ENCODE measurements at regions not wholly inside any gene's neighbourhood (a gene's known extent, or its start where the extent isn't known, plus 50 kb on each side); places are given as distances from the start of the nearest gene placed in this dataset.
"Not testable (repeated sequence)": the region's sequence is repeated elsewhere in the genome, so short reads cannot be mapped to it uniquely, and the experiment has no call there.

DNA sequence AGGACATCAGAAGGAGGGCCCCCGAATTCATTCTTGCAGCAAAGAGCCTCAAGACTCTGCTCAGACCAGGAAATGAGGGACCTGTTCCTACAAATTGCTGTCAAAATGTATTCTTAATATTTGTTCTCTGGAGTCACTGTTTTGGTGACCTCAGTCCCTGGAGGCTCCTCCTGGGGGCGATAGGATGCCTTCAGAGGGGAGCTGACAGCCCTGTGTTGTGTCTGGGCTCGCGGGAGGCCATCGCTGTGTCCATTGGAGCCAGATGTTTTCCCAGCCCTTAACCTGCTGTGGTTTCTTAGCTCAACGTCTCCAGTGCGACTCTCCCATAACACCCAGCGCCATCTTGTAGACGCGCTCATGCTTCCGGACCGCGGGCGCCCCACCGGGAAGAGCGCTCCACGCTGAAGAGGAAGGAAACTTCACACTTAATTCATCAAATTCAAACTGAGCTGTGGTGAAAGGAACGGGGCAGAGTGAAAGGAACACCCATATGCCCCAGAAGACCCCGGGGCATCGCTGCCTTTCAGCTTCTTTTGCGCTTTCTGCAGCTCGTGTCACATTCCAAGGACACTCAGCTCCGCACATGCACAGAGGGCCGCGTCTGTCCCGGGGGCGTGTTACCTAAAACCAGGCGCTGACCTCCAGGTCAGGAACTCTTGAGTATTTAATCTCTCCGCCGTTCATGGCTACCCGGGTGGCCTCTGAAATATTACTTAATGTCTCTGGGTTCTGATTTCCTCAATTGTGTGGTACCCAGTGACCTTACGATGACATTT lies 112.3 kb upstream of the GDNF start:
- Mint-ChIP-seq H3K4me1 (no peaks in the 10 kb centered on the region), H3K36me3 (no peaks in the 10 kb centered on the region), H3K9me3 (peaks cover 0 to 4% (median 0%) of the 10 kb centered on the region in 7 donors), H3K27ac (no peak overlapping the region), H3K4me3 (no peak overlapping the region), H3K27me3 (no peaks in the 10 kb centered on the region)
- Histone ChIP-seq H3K4me3 (ENCODE audit: low read depth, low read length) (no peak overlapping the region), H3K9me3 (ENCODE audit: control insufficient read depth in 2 of 2, low read length in 2 of 2) (no peaks in the 10 kb centered on the region), H3K27me3 (ENCODE audit: control insufficient read depth, insufficient read depth, low read length) (no peaks in the 10 kb centered on the region), H3K4me1 (ENCODE audit: control insufficient read depth, insufficient read depth, low read length, poor library complexity, severe bottlenecking) (no peaks in the 10 kb centered on the region), H3K36me3 (ENCODE audit: control insufficient read depth, insufficient read depth, low read length) (no peaks in the 10 kb centered on the region), H3K27ac (ENCODE audit: insufficient read depth, low read length, poor library complexity, severe bottlenecking) (no peak overlapping the region)
- ATAC-seq (ENCODE audit: low read depth in 2 of 2), result no peak
- DNase-seq, result no peak

- Mint-ChIP-seq H3K9me3 (peaks cover 0 to 4% (median 0%) of the 10 kb centered on the region in 7 donors), H3K27ac (no peak overlapping the region), H3K27me3 (no peaks in the 10 kb centered on the region), H3K36me3 (no peaks in the 10 kb centered on the region), H3K4me3 (no peak overlapping the region), H3K4me1 (no peaks in the 10 kb centered on the region)
- no peak for DNase-seq
- Histone ChIP-seq H3K27me3 (ENCODE audit: control insufficient read depth, insufficient read depth, low read length) (no peaks in the 10 kb centered on the region), H3K36me3 (ENCODE audit: control insufficient read depth, insufficient read depth, low read length) (no peaks in the 10 kb centered on the region), H3K9me3 (ENCODE audit: control insufficient read depth in 2 of 2, low read length in 2 of 2) (no peaks in the 10 kb centered on the region), H3K27ac (ENCODE audit: insufficient read depth, low read length, poor library complexity, severe bottlenecking) (no peak overlapping the region), H3K4me1 (ENCODE audit: control insufficient read depth, insufficient read depth, low read length, poor library complexity, severe bottlenecking) (no peaks in the 10 kb centered on the region), H3K4me3 (ENCODE audit: low read depth, low read length) (no peak overlapping the region)
- ATAC-seq (ENCODE audit: low read depth in 2 of 2), result no peak
Observed at GRCh38 chr5:37950436-37950835, 110.6 kb upstream of the GDNF start.

- no peak overlapping the region for H3K27ac ChIP-seq (ENCODE audit: insufficient read depth, low read length, poor library complexity, severe bottlenecking)
- no peaks in the 10 kb centered on the region for H3K4me1 ChIP-seq (ENCODE audit: control insufficient read depth, insufficient read depth, low read length, poor library complexity, severe bottlenecking)
- Mint-ChIP-seq H3K36me3 (no peaks in the 10 kb centered on the region), H3K4me1 (no peaks in the 10 kb centered on the region), H3K27me3 (no peaks in the 10 kb centered on the region), H3K27ac (no peak overlapping the region), H3K9me3 (peaks cover 0 to 2% (median 0%) of the 10 kb centered on the region in 7 donors), H3K4me3 (no peak overlapping the region)
- H3K9me3 ChIP-seq (ENCODE audit: control insufficient read depth in 2 of 2, low read length in 2 of 2), result no peaks in the 10 kb centered on the region
- no peak for ATAC-seq (ENCODE audit: low read depth in 2 of 2)
- H3K27me3 ChIP-seq (ENCODE audit: control insufficient read depth, insufficient read depth, low read length), result no peaks in the 10 kb centered on the region
- DNase-seq, result no peak
- H3K4me3 ChIP-seq (ENCODE audit: low read depth, low read length), result no peak overlapping the region
- no peaks in the 10 kb centered on the region for H3K36me3 ChIP-seq (ENCODE audit: control insufficient read depth, insufficient read depth, low read length)
Observed at GRCh38 chr5:37945446-37945845, 105.6 kb upstream of the GDNF start.

DNA sequence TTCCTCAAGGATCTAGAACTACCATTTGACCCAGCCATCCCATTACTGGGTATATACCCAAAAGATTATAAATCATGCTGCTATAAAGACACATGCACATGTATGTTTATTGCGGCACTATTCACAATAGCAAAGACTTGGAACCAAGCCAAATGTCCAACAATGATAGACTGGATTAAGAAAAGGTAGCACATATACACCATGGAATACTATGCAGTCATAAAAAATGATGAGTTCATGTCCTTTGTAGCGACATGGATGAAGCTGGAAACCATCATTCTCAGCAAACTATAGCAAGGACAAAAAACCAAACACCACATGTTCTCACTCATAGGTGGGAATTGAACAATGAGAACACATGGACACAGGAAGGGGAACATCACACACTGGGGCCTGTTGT lies 103.3 kb upstream of the GDNF start:
- DNase-seq; H3K27ac Mint-ChIP-seq; H3K4me3 Mint-ChIP-seq; H3K36me3 ChIP-seq (ENCODE audit: control insufficient read depth, insufficient read depth, low read length); H3K9me3 Mint-ChIP-seq; H3K27ac ChIP-seq (ENCODE audit: insufficient read depth, low read length, poor library complexity, severe bottlenecking); ATAC-seq (ENCODE audit: low read depth in 2 of 2); H3K9me3 ChIP-seq (ENCODE audit: control insufficient read depth in 2 of 2, low read length in 2 of 2); H3K4me3 ChIP-seq (ENCODE audit: low read depth, low read length); H3K27me3 ChIP-seq (ENCODE audit: control insufficient read depth, insufficient read depth, low read length); H3K27me3 Mint-ChIP-seq; H3K4me1 Mint-ChIP-seq; H3K4me1 ChIP-seq (ENCODE audit: control insufficient read depth, insufficient read depth, low read length, poor library complexity, severe bottlenecking); H3K36me3 Mint-ChIP-seq: not testable (repeated sequence)

GRCh38 chr5:37940931-37941623 lies 101.2 kb upstream of the GDNF start:
- no peaks in the 10 kb centered on the region for H3K27me3 ChIP-seq (ENCODE audit: control insufficient read depth, insufficient read depth, low read length)
- H3K4me3 ChIP-seq (ENCODE audit: low read depth, low read length), result no peak overlapping the region
- Mint-ChIP-seq H3K27me3 (no peaks in the 10 kb centered on the region), H3K4me3 (no peak overlapping the region), H3K4me1 (no peaks in the 10 kb centered on the region), H3K27ac (no peak overlapping the region), H3K9me3 (peaks cover 0 to 5% (median 2%) of the 10 kb centered on the region in 7 donors), H3K36me3 (no peaks in the 10 kb centered on the region)
- H3K27ac ChIP-seq (ENCODE audit: insufficient read depth, low read length, poor library complexity, severe bottlenecking), result no peak overlapping the region
- H3K4me1 ChIP-seq (ENCODE audit: control insufficient read depth, insufficient read depth, low read length, poor library complexity, severe bottlenecking), result no peaks in the 10 kb centered on the region
- no peaks in the 10 kb centered on the region for H3K36me3 ChIP-seq (ENCODE audit: control insufficient read depth, insufficient read depth, low read length)
- no peaks in the 10 kb centered on the region for H3K9me3 ChIP-seq (ENCODE audit: control insufficient read depth in 2 of 2, low read length in 2 of 2)
- no peak for ATAC-seq (ENCODE audit: low read depth in 2 of 2)
- DNase-seq, result no peak

GRCh38 chr5:37938861-37939260 lies 99.0 kb upstream of the GDNF start:
- Histone ChIP-seq H3K4me3 (ENCODE audit: low read depth, low read length) (no peak overlapping the region), H3K9me3 (ENCODE audit: control insufficient read depth in 2 of 2, low read length in 2 of 2) (no peaks in the 10 kb centered on the region), H3K36me3 (ENCODE audit: control insufficient read depth, insufficient read depth, low read length) (no peaks in the 10 kb centered on the region), H3K27me3 (ENCODE audit: control insufficient read depth, insufficient read depth, low read length) (no peaks in the 10 kb centered on the region), H3K27ac (ENCODE audit: insufficient read depth, low read length, poor library complexity, severe bottlenecking) (no peak overlapping the region), H3K4me1 (ENCODE audit: control insufficient read depth, insufficient read depth, low read length, poor library complexity, severe bottlenecking) (no peaks in the 10 kb centered on the region)
- no peak overlapping the region for H3K27ac Mint-ChIP-seq
- no peak overlapping the region for H3K4me3 Mint-ChIP-seq
- no peak for DNase-seq
- ATAC-seq (ENCODE audit: low read depth in 2 of 2), result no peak
- no peaks in the 10 kb centered on the region for H3K4me1 Mint-ChIP-seq
- H3K27me3 Mint-ChIP-seq, result no peaks in the 10 kb centered on the region
- peaks cover 0 to 5% (median 3%) of the 10 kb centered on the region in 7 donors for H3K9me3 Mint-ChIP-seq
- no peaks in the 10 kb centered on the region for H3K36me3 Mint-ChIP-seq

DNA sequence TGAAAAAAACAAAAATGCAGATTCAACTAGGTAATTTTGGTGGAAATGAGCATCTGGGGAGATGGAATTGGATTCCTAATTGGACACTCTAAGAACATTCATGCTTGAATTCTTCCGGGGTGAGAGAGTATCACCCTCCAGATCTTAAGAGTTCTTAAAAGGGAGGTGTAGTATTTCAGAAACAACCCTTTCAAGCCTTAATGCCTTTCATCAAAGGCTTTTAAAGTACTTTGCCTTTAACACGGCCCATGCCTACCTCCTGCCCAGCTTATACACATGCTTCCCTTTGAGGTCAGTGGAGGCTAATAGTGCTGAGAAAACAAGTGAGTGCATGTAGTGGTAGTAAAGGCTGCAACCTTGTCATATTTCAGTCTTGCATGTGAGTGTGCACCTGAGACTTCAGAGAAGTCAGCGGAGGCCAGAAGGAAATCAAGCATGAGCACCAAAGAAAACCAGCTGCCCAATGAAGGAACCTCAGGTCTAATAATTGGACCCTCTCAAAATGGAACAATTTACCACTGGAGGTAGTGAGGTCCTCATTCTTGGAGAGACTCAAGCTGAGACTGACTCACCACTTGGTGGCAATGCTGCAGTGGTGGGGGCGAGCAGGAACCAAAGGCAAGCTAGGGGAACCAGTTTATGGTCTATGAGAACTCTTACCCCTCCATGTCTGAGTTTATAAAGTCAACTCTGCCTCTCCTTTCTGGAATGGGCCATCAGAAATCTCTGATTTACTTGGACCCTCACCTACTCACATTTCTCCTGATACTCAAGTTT lies 98.4 kb upstream of the GDNF start:
- no peak for ATAC-seq (ENCODE audit: low read depth in 2 of 2)
- H3K9me3 ChIP-seq (ENCODE audit: control insufficient read depth in 2 of 2, low read length in 2 of 2), result no peaks in the 10 kb centered on the region
- no peak overlapping the region for H3K4me3 ChIP-seq (ENCODE audit: low read depth, low read length)
- no peak overlapping the region for H3K27ac ChIP-seq (ENCODE audit: insufficient read depth, low read length, poor library complexity, severe bottlenecking)
- no peaks in the 10 kb centered on the region for H3K36me3 ChIP-seq (ENCODE audit: control insufficient read depth, insufficient read depth, low read length)
- no peaks in the 10 kb centered on the region for H3K27me3 ChIP-seq (ENCODE audit: control insufficient read depth, insufficient read depth, low read length)
- H3K27me3 Mint-ChIP-seq, result no peaks in the 10 kb centered on the region
- H3K4me1 Mint-ChIP-seq, result no peaks in the 10 kb centered on the region
- no peak for DNase-seq
- no peak overlapping the region for H3K27ac Mint-ChIP-seq
- no peaks in the 10 kb centered on the region for H3K4me1 ChIP-seq (ENCODE audit: control insufficient read depth, insufficient read depth, low read length, poor library complexity, severe bottlenecking)
- H3K9me3 Mint-ChIP-seq, result peaks cover 0 to 5% (median 3%) of the 10 kb centered on the region in 7 donors
- no peaks in the 10 kb centered on the region for H3K36me3 Mint-ChIP-seq
- H3K4me3 Mint-ChIP-seq, result no peak overlapping the region

All from CD4-positive, CD25-positive, alpha-beta regulatory T cell (primary cell).